HEK293T (cell line): ENCODE measurements at regions not wholly inside any gene's neighbourhood (a gene's known extent, or its start where the extent isn't known, plus 50 kb on each side); places are given as distances from the start of the nearest gene placed in this dataset.

Source experiments
- CTCF ChIA-PET: fragments of 350-600 bp; formaldehyde crosslinking; extraction: SDS; loops from one replicate; lab custom pipeline; 2021; ENCODE audit warnings: antibody characterized with exemption, inconsistent platforms; lab: Yijun Ruan, JAX
- POLR2A ChIA-PET: fragments of 350-600 bp; formaldehyde crosslinking; extraction: SDS; loops from one replicate; lab custom pipeline; 2020; ENCODE audit warnings: antibody characterized with exemption, inconsistent platforms; lab: Yijun Ruan, JAX
- DNase-seq: peaks from one replicate; pipeline ENCODE4 v3.0.0; 2012; ENCODE audit warnings: mixed read lengths; ENCODE audit errors: extremely low spot score
- ARNT ChIP-seq: fragments of 450-650 bp; IDR thresholded peaks from 2 replicates; pipeline ENCODE4 v1.6.1; 2017; ENCODE audit warnings: mild to moderate bottlenecking
- BHLHE40 ChIP-seq: fragments of 450-650 bp; IDR thresholded peaks from 2 replicates; pipeline ENCODE4 v1.6.1; 2016; ENCODE audit warnings: mild to moderate bottlenecking, moderate library complexity, borderline replicate concordance
- CTBP1 ChIP-seq: fragments of 450-650 bp; IDR thresholded peaks from 2 replicates; pipeline ENCODE4 v1.6.1; 2016; ENCODE audit warnings: borderline replicate concordance
- ELF4 ChIP-seq: fragments of 450-650 bp; IDR thresholded peaks from 2 replicates; pipeline ENCODE4 v1.6.1; 2017; ENCODE audit warnings: antibody characterized with exemption
- FOXA1 ChIP-seq: fragments of 450-650 bp; IDR thresholded peaks from 2 replicates; pipeline ENCODE4 v1.6.1; 2016; ENCODE audit warnings: mild to moderate bottlenecking
- FOXK2 ChIP-seq: fragments of 450-650 bp; IDR thresholded peaks from 2 replicates; pipeline ENCODE4 v1.6.1; 2016; ENCODE audit warnings: mild to moderate bottlenecking
- FOXM1 ChIP-seq: fragments of 450-650 bp; IDR thresholded peaks from 2 replicates; pipeline ENCODE4 v1.6.1; 2017; ENCODE audit warnings: mild to moderate bottlenecking, borderline replicate concordance
- HDGF ChIP-seq: fragments of 450-650 bp; IDR thresholded peaks from 2 replicates; pipeline ENCODE4 v1.6.1; 2017; ENCODE audit warnings: antibody characterized with exemption, borderline replicate concordance
- L3MBTL2 ChIP-seq: fragments of 450-650 bp; conservative IDR thresholded peaks from 2 replicates; pipeline ENCODE4 v1.6.1; 2016; ENCODE audit warnings: mild to moderate bottlenecking
- LEF1 ChIP-seq: fragments of 450-650 bp; IDR thresholded peaks from 2 replicates; pipeline ENCODE4 v1.6.1; 2017; ENCODE audit warnings: mild to moderate bottlenecking, borderline replicate concordance
- NFRKB ChIP-seq: fragments of 450-650 bp; IDR thresholded peaks from 2 replicates; pipeline ENCODE4 v1.6.1; 2016; ENCODE audit warnings: mild to moderate bottlenecking, moderate library complexity
- PKNOX1 ChIP-seq: fragments of 450-650 bp; IDR thresholded peaks from 2 replicates; pipeline ENCODE4 v1.6.1; 2016
- SP1 ChIP-seq: fragments of 450-650 bp; IDR thresholded peaks from 2 replicates; pipeline ENCODE4 v1.6.1; 2017
- SUZ12 ChIP-seq: fragments of 450-650 bp; IDR thresholded peaks from 2 replicates; pipeline ENCODE4 v1.6.1; 2016; ENCODE audit warnings: mild to moderate bottlenecking
- TARDBP ChIP-seq: fragments of 450-650 bp; IDR thresholded peaks from 2 replicates; pipeline ENCODE4 v1.6.1; 2016
- ZNF384 ChIP-seq: fragments of 450-650 bp; IDR thresholded peaks from 2 replicates; pipeline ENCODE4 v1.6.1; 2016

- ChIA-PET POLR2A (no interaction called here), CTCF (no interaction called here)
- TF ChIP-seq FOXA1 (no peak), NFRKB (no peak), LEF1 (no peak), FOXK2 (no peak), PKNOX1 (no peak)
- DNase-seq, result no peak
These were observed 102.6 kb upstream of the TNFAIP3 start for GRCh38 chr6:137764464-137764863.

GRCh38 chr6:137765059-137765458 is 102.0 kb upstream of the TNFAIP3 start:
- no peak for DNase-seq
- ChIA-PET CTCF (no interaction called here), POLR2A (no interaction called here)
- TF ChIP-seq FOXA1 (no peak), SP1 (no peak), LEF1 (no peak), ELF4 (no peak), BHLHE40 (no peak), L3MBTL2 (no peak), SUZ12 (no peak), ZNF384 (no peak), CTBP1 (no peak), FOXM1 (no peak), HDGF (no peak), NFRKB (no peak)

GRCh38 chr6:137766596-137767370 is 100.3 kb upstream of the TNFAIP3 start:
- ChIA-PET CTCF (no interaction called here), POLR2A (no interaction called here)

GRCh38 chr6:137767465-137767864 is 99.6 kb upstream of the TNFAIP3 start:
- DNase-seq, result no peak
- TF ChIP-seq L3MBTL2, result no peak
- TF ChIP-seq CTBP1, result no peak
- no peak for TF ChIP-seq LEF1
- no peak for TF ChIP-seq ZNF384
- ChIA-PET CTCF (no interaction called here), POLR2A (no interaction called here)

More at GRCh38 chr6:137766596-137767370, 100.3 kb upstream of the TNFAIP3 start:
- TF ChIP-seq ZNF384, result no peak
- DNase-seq, result no peak

GRCh38 chr6:137767911-137768690 is 99.0 kb upstream of the TNFAIP3 start:
- ChIA-PET POLR2A (no interaction called here), CTCF (no interaction called here)
- no peak for TF ChIP-seq SP1
- TF ChIP-seq TARDBP, result no peak
- no peak for TF ChIP-seq FOXM1
- no peak for TF ChIP-seq ZNF384
- no peak for TF ChIP-seq CTBP1
- TF ChIP-seq ELF4, result no peak
- TF ChIP-seq PKNOX1, result no peak
- no peak for TF ChIP-seq HDGF
- TF ChIP-seq LEF1, result no peak
- no peak for TF ChIP-seq SUZ12
- TF ChIP-seq NFRKB, result no peak
- TF ChIP-seq BHLHE40, result no peak
- TF ChIP-seq FOXK2, result no peak
- no peak for TF ChIP-seq L3MBTL2
- no peak for TF ChIP-seq FOXA1
- no peak for TF ChIP-seq ARNT
- DNase-seq, result no peak

GRCh38 chr6:137768935-137769334 is 98.1 kb upstream of the TNFAIP3 start:
- TF ChIP-seq HDGF (no peak), TARDBP (no peak), LEF1 (no peak), FOXM1 (no peak), SUZ12 (no peak), NFRKB (no peak), FOXA1 (no peak), L3MBTL2 (no peak), ZNF384 (no peak), BHLHE40 (no peak), ELF4 (no peak), ARNT (no peak), FOXK2 (no peak), SP1 (no peak), PKNOX1 (no peak), CTBP1 (no peak)
- ChIA-PET POLR2A (no interaction called here), CTCF (no interaction called here)
- no peak for DNase-seq
